Astrocyte (in vitro differentiated cells and primary cell): ENCODE measurements at regions not wholly inside any gene's neighbourhood (a gene's known extent, or its start where the extent isn't known, plus 50 kb on each side); places are given as distances from the start of the nearest gene placed in this dataset.

Experiments
- DNase-seq: peaks from one replicate; pipeline ENCODE4 v3.0.0-alpha.2; 2010; ENCODE audit warnings: low read depth
- FAIRE-seq: peaks from 2 replicates; lab custom pipeline; 2011; peaks lifted over from hg19 to GRCh38; lab: Jason Lieb, UNC
- H2AFZ ChIP-seq: 2 replicates; pipeline ENCODE4 v1.6.0; 2012; ENCODE audit warnings: low read depth, low read length, inconsistent platforms
- H3K27ac ChIP-seq: 2 replicates; pipeline ENCODE4 v1.5.1; 2011; ENCODE audit warnings: low read depth, low read length, inconsistent platforms
- H3K27me3 ChIP-seq: 2 replicates; pipeline ENCODE4 v1.6.0; 2011; ENCODE audit warnings: low read length, inconsistent platforms; ENCODE audit not compliant: insufficient read depth
- H3K36me3 ChIP-seq: 2 replicates; pipeline ENCODE4 v1.5.1; 2011; ENCODE audit warnings: low read length, inconsistent platforms; ENCODE audit not compliant: insufficient read depth
- H3K4me1 ChIP-seq: 2 replicates; pipeline ENCODE4 v1.5.1; 2011; ENCODE audit warnings: low read length, inconsistent platforms; ENCODE audit not compliant: insufficient read depth
- H3K4me2 ChIP-seq: 2 replicates; pipeline ENCODE4 v1.6.0; 2012; ENCODE audit warnings: low read length, inconsistent platforms
- H3K4me3 ChIP-seq: 2 replicates; pipeline ENCODE4 v1.5.1; 2011; ENCODE audit warnings: low read depth, mild to moderate bottlenecking, low read length, inconsistent platforms; ENCODE audit not compliant: insufficient read depth
- H3K79me2 ChIP-seq: 2 replicates; pipeline ENCODE4 v1.6.0; 2012; ENCODE audit warnings: mild to moderate bottlenecking, low read length, inconsistent platforms; ENCODE audit not compliant: insufficient read depth
- H3K9ac ChIP-seq: 2 replicates; pipeline ENCODE4 v1.6.0; 2012; ENCODE audit warnings: mild to moderate bottlenecking, low read length, inconsistent platforms
- H3K9me3 ChIP-seq: 2 replicates; pipeline ENCODE4 v1.5.1; 2012; ENCODE audit warnings: low read depth, mild to moderate bottlenecking, low read length, inconsistent platforms; ENCODE audit not compliant: insufficient read depth
- H4K20me1 ChIP-seq: 2 replicates; pipeline ENCODE4 v1.6.0; 2012; ENCODE audit warnings: low read length, inconsistent platforms; ENCODE audit not compliant: insufficient read depth
- H3K27ac Mint-ChIP-seq: one replicate; pipeline ENCODE4 v1.8.0; 2021; ENCODE audit warnings: mild to moderate bottlenecking, mixed read lengths; ENCODE audit not compliant: unreplicated experiment
- H3K27me3 Mint-ChIP-seq: one replicate; pipeline ENCODE4 v1.8.0; 2021; ENCODE audit warnings: low read depth, mixed read lengths; ENCODE audit not compliant: unreplicated experiment
- H3K36me3 Mint-ChIP-seq: one replicate; pipeline ENCODE4 v1.8.0; 2021; ENCODE audit warnings: low read depth, mixed read lengths; ENCODE audit not compliant: unreplicated experiment
- H3K4me1 Mint-ChIP-seq: one replicate; pipeline ENCODE4 v1.8.0; 2021; ENCODE audit warnings: low read depth, mixed read lengths; ENCODE audit not compliant: unreplicated experiment
- H3K4me3 Mint-ChIP-seq: one replicate; pipeline ENCODE4 v1.8.0; 2021; ENCODE audit warnings: mild to moderate bottlenecking, moderate library complexity, mixed read lengths; ENCODE audit not compliant: unreplicated experiment
- H3K9me3 Mint-ChIP-seq: one replicate; pipeline ENCODE4 v1.8.0; 2021; ENCODE audit warnings: mild to moderate bottlenecking, mixed read lengths; ENCODE audit not compliant: unreplicated experiment
- EZH2 ChIP-seq: IDR thresholded peaks from 2 replicates; pipeline ENCODE4 v1.6.1; 2012; ENCODE audit warnings: mild to moderate bottlenecking, low read length, inconsistent platforms; ENCODE audit not compliant: insufficient read depth
- TF ChIP-seq, protein P1 (sequence below): IDR thresholded peaks from 2 replicates; pipeline ENCODE4 v1.5.1; 2011; ENCODE audit warnings: low read depth, mild to moderate bottlenecking, inconsistent platforms, low read length, moderate library complexity; ENCODE audit not compliant: insufficient read depth

DNA sequence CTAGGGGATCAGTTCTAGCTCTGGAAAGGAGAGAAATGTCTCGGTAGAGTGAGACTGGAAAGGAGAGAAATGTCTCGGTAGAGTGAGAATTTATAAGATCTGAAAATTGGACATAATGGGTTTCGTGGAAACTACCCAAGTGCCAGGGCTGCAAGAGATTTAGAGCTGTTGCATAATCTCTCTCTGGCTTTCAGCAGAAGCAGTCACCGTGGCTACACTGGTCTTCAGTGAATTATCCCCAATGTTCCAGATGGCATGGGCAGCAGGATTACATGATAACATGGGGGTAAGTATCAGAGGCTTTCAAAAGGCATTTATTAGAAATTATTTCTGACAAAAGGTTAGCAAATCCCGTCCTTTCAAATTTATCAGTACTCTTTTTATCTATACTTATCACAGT lies 435.5 kb downstream of the NKX6-1 start:
- Histone ChIP-seq H3K27me3 (no peaks in the 10 kb centered on the region), H3K4me1 (no peaks in the 10 kb centered on the region), H3K9me3 (no peaks in the 10 kb centered on the region), H3K36me3 (no peaks in the 10 kb centered on the region), H4K20me1 (no peaks in the 10 kb centered on the region), H3K79me2 (no peaks in the 10 kb centered on the region), H2AFZ (no peak overlapping the region), H3K27ac (no peak overlapping the region), H3K9ac (no peak overlapping the region), H3K4me2 (no peak overlapping the region), H3K4me3 (no peak overlapping the region)
- Mint-ChIP-seq H3K36me3 (no peaks in the 10 kb centered on the region), H3K4me1 (no peaks in the 10 kb centered on the region), H3K27me3 (no peaks in the 10 kb centered on the region), H3K27ac (no peak overlapping the region), H3K9me3 (peaks cover 1% of the 10 kb centered on the region), H3K4me3 (no peak overlapping the region)
- no peak for FAIRE-seq
- no peak for DNase-seq
- TF ChIP-seq, protein P1, sequence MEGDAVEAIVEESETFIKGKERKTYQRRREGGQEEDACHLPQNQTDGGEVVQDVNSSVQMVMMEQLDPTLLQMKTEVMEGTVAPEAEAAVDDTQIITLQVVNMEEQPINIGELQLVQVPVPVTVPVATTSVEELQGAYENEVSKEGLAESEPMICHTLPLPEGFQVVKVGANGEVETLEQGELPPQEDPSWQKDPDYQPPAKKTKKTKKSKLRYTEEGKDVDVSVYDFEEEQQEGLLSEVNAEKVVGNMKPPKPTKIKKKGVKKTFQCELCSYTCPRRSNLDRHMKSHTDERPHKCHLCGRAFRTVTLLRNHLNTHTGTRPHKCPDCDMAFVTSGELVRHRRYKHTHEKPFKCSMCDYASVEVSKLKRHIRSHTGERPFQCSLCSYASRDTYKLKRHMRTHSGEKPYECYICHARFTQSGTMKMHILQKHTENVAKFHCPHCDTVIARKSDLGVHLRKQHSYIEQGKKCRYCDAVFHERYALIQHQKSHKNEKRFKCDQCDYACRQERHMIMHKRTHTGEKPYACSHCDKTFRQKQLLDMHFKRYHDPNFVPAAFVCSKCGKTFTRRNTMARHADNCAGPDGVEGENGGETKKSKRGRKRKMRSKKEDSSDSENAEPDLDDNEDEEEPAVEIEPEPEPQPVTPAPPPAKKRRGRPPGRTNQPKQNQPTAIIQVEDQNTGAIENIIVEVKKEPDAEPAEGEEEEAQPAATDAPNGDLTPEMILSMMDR: no peak
- TF ChIP-seq EZH2: no peak

DNA sequence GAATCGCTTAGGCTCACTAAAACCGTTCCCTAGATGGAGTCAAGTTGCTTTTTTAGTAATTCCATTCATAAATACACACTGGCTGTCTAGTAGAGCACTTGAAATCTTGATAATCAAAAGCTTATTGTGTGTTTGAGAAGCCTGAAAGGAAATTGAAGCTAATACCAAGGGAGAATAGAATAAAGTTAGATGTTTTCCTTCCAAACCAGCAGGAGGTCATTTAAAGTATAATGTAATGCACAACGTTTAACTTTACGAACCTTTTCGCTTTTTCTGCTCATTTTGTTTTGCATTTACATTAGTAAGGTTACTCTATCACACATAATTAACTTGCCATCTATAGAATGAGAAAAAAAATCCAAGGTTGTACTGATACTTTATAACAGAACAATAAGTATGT lies 440.9 kb downstream of the NKX6-1 start:
- FAIRE-seq: peak; percentile 23
- Histone ChIP-seq H3K79me2 (no peaks in the 10 kb centered on the region), H3K27me3 (no peaks in the 10 kb centered on the region), H4K20me1 (no peaks in the 10 kb centered on the region), H3K4me3 (no peak overlapping the region), H3K9me3 (no peaks in the 10 kb centered on the region), H3K9ac (no peak overlapping the region), H3K36me3 (no peaks in the 10 kb centered on the region), H3K4me1 (no peaks in the 10 kb centered on the region), H3K27ac (no peak overlapping the region), H2AFZ (no peak overlapping the region), H3K4me2 (no peak overlapping the region)
- Mint-ChIP-seq H3K36me3 (no peaks in the 10 kb centered on the region), H3K4me3 (no peak overlapping the region), H3K27ac (no peak overlapping the region), H3K27me3 (no peaks in the 10 kb centered on the region), H3K9me3 (no peaks in the 10 kb centered on the region), H3K4me1 (no peaks in the 10 kb centered on the region)
- TF ChIP-seq EZH2: no peak
- TF ChIP-seq, protein P1: no peak
- no peak for DNase-seq

DNA sequence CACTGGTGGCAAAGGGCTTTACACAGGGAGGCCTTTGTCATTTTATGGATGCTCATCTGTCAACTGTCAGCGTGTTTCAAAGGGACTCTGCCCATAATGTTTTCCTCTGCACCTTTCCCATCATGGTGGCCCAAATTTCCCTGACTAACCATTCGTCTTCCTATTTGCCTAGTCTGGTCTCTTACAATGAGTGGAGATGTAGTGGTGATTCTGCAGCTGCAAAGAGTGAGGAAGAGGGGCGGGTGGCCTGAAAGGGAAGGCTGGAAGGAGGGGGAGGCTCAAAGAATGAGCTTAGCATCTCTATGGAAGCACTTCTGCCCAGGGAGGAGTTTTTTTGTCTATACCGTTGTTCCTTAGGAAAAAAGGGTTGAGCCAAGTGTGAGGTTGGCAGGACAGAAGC lies 447.5 kb downstream of the NKX6-1 start:
- Histone ChIP-seq H3K36me3 (no peaks in the 10 kb centered on the region), H2AFZ (no peak overlapping the region), H3K9ac (no peak overlapping the region), H3K4me3 (no peak overlapping the region), H3K27me3 (no peaks in the 10 kb centered on the region), H3K79me2 (no peaks in the 10 kb centered on the region), H3K4me2 (no peak overlapping the region), H3K27ac (no peak overlapping the region), H3K4me1 (no peaks in the 10 kb centered on the region), H3K9me3 (no peaks in the 10 kb centered on the region), H4K20me1 (no peaks in the 10 kb centered on the region)
- DNase-seq (no peak), FAIRE-seq (no peak)
- Mint-ChIP-seq H3K27me3 (no peaks in the 10 kb centered on the region), H3K4me1 (peaks cover 3% of the 10 kb centered on the region), H3K9me3 (no peaks in the 10 kb centered on the region), H3K27ac (no peak overlapping the region), H3K36me3 (no peaks in the 10 kb centered on the region), H3K4me3 (no peak overlapping the region)
- TF ChIP-seq EZH2: no peak
- TF ChIP-seq, protein P1: no peak
